Left ventricle myocardium inferior (tissue), 1 donor: ENCODE measurements at regions not wholly inside any gene's neighbourhood (a gene's known extent, or its start where the extent isn't known, plus 50 kb on each side); places are given as distances from the start of the nearest gene placed in this dataset.

Source experiments
- DNase-seq: peaks from one replicate; pipeline ENCODE4 v3.0.0-alpha.2; 2020
- H3K27ac ChIP-seq: fragments of 200-600 bp; replicated peaks from 2 replicates; pipeline ENCODE4 v1.8.0; 2021
- H3K27me3 ChIP-seq: fragments of 200-600 bp; 2 replicates; pipeline ENCODE4 v1.8.0; 2021; ENCODE audit warnings: low read depth
- H3K36me3 ChIP-seq: fragments of 200-600 bp; 2 replicates; pipeline ENCODE4 v1.8.0; 2021
- H3K4me1 ChIP-seq: fragments of 200-600 bp; 2 replicates; pipeline ENCODE4 v1.8.0; 2021
- H3K4me3 ChIP-seq: fragments of 200-600 bp; 2 replicates; pipeline ENCODE4 v1.8.0; 2021; ENCODE audit warnings: mild to moderate bottlenecking, moderate library complexity
- H3K9me3 ChIP-seq: fragments of 200-600 bp; replicated peaks from 2 replicates; pipeline ENCODE4 v1.8.0; 2021
- CTCF ChIP-seq: fragments of 200-600 bp; IDR thresholded peaks from 2 replicates; pipeline ENCODE4 v1.8.0; 2021; ENCODE audit warnings: antibody characterized with exemption, mild to moderate bottlenecking, borderline replicate concordance
- intact Hi-C: fragments of 100-400 bp; cut with micrococcal nuclease; formaldehyde crosslinking; loops from one replicate; pipeline ENCODE4 v1.11.0; 2022
- donor health status: DM: no; HTN: yes; CAD: no; lungs with severe emphysema.

GRCh38 chr3:34239287-34239686 is 440.9 kb downstream of the PDCD6IP start:
- intact Hi-C loops, result no loop called here
- no peak for TF ChIP-seq CTCF
- Histone ChIP-seq H3K27me3 (no peaks in the 10 kb centered on the region), H3K27ac (no peak overlapping the region), H3K4me3 (no peak overlapping the region), H3K36me3 (no peaks in the 10 kb centered on the region), H3K4me1 (no peaks in the 10 kb centered on the region), H3K9me3 (no peaks in the 10 kb centered on the region)
- DNase-seq, result no peak

- no peak for TF ChIP-seq CTCF
Measured at GRCh38 chr3:34239875-34240274, 441.4 kb downstream of the PDCD6IP start.

GRCh38 chr3:34247401-34247800 is 449.0 kb downstream of the PDCD6IP start:
- Histone ChIP-seq H3K27me3 (no peaks in the 10 kb centered on the region), H3K36me3 (no peaks in the 10 kb centered on the region), H3K9me3 (peaks cover 7% of the 10 kb centered on the region), H3K27ac (no peak overlapping the region), H3K4me3 (no peak overlapping the region), H3K4me1 (no peaks in the 10 kb centered on the region)
- no peak for TF ChIP-seq CTCF
- DNase-seq, result no peak
- intact Hi-C loops, result no loop called here

More at GRCh38 chr3:34239875-34240274, 441.4 kb downstream of the PDCD6IP start:
- no peak overlapping the region for H3K4me3 ChIP-seq
- H3K27me3 ChIP-seq, result no peaks in the 10 kb centered on the region
- no peaks in the 10 kb centered on the region for H3K36me3 ChIP-seq
- intact Hi-C loops, result no loop called here
- no peak for DNase-seq
- H3K4me1 ChIP-seq, result no peaks in the 10 kb centered on the region
- no peaks in the 10 kb centered on the region for H3K9me3 ChIP-seq
- no peak overlapping the region for H3K27ac ChIP-seq

GRCh38 chr3:34248352-34248751 is 449.9 kb downstream of the PDCD6IP start:
- Histone ChIP-seq H3K36me3 (no peaks in the 10 kb centered on the region), H3K27me3 (no peaks in the 10 kb centered on the region), H3K9me3 (peaks cover 7% of the 10 kb centered on the region), H3K4me3 (no peak overlapping the region), H3K4me1 (no peaks in the 10 kb centered on the region), H3K27ac (no peak overlapping the region)
- intact Hi-C loops, result no loop called here
- no peak for TF ChIP-seq CTCF
- no peak for DNase-seq

- Histone ChIP-seq H3K36me3 (no peaks in the 10 kb centered on the region), H3K9me3 (no peaks in the 10 kb centered on the region), H3K4me3 (no peak overlapping the region), H3K27ac (no peak overlapping the region), H3K4me1 (peaks cover 4% of the 10 kb centered on the region), H3K27me3 (no peaks in the 10 kb centered on the region)
- DNase-seq, result no peak
- intact Hi-C loops, result no loop called here
- TF ChIP-seq CTCF, result no peak
Measured at GRCh38 chr3:34254285-34254684, 455.9 kb downstream of the PDCD6IP start.

GRCh38 chr3:34256021-34256420 is 457.6 kb downstream of the PDCD6IP start:
- DNase-seq, result no peak
- Histone ChIP-seq H3K36me3 (no peaks in the 10 kb centered on the region), H3K4me3 (no peak overlapping the region), H3K27me3 (no peaks in the 10 kb centered on the region), H3K4me1 (peaks cover 7% of the 10 kb centered on the region), H3K9me3 (no peaks in the 10 kb centered on the region), H3K27ac (no peak overlapping the region)
- intact Hi-C loops, result no loop called here
- no peak for TF ChIP-seq CTCF
